ENCODE measurements at regions not wholly inside any gene's neighbourhood (a gene's known extent, or its start where the extent isn't known, plus 50 kb on each side); places are given as distances from the start of the nearest gene placed in this dataset.

DNA sequence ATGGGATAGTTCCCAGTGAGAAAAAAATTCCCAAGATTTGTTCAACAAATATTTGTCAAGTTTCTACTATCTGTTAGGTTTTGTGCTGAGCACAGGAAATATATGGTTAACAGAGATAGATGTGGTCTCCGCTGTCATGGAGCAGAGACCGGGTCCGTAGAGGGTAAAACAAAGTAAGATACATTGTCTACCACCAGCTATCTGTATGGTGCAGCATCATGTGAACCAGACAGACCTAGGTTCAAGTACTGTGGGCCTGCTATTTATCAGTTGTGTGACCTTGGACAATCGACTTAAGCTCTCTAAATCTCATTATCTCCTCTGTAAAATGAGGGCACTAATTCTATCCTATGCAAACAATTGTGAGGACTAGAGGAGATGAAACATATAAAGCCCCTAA lies 109.8 kb downstream of the DUSP10 start:
- no peak overlapping the region for H3K27ac ChIP-seq (replicated peaks)
- TF ChIP-seq, protein P1, sequence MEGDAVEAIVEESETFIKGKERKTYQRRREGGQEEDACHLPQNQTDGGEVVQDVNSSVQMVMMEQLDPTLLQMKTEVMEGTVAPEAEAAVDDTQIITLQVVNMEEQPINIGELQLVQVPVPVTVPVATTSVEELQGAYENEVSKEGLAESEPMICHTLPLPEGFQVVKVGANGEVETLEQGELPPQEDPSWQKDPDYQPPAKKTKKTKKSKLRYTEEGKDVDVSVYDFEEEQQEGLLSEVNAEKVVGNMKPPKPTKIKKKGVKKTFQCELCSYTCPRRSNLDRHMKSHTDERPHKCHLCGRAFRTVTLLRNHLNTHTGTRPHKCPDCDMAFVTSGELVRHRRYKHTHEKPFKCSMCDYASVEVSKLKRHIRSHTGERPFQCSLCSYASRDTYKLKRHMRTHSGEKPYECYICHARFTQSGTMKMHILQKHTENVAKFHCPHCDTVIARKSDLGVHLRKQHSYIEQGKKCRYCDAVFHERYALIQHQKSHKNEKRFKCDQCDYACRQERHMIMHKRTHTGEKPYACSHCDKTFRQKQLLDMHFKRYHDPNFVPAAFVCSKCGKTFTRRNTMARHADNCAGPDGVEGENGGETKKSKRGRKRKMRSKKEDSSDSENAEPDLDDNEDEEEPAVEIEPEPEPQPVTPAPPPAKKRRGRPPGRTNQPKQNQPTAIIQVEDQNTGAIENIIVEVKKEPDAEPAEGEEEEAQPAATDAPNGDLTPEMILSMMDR (IDR thresholded peaks at IDR 0.05; ENCODE audit: borderline replicate concordance), result no peak
- no peak for DNase-seq
- no peaks in the 10 kb centered on the region for H3K36me3 ChIP-seq
- no peaks in the 10 kb centered on the region for H3K27me3 ChIP-seq (ENCODE audit: low read depth)
- intact Hi-C loops (cut with micrococcal nuclease), result no loop called here
- no peak overlapping the region for H3K4me3 ChIP-seq
- H3K4me1 ChIP-seq, result peaks cover 5% of the 10 kb centered on the region
- no peaks in the 10 kb centered on the region for H3K9me3 ChIP-seq (replicated peaks)

DNA sequence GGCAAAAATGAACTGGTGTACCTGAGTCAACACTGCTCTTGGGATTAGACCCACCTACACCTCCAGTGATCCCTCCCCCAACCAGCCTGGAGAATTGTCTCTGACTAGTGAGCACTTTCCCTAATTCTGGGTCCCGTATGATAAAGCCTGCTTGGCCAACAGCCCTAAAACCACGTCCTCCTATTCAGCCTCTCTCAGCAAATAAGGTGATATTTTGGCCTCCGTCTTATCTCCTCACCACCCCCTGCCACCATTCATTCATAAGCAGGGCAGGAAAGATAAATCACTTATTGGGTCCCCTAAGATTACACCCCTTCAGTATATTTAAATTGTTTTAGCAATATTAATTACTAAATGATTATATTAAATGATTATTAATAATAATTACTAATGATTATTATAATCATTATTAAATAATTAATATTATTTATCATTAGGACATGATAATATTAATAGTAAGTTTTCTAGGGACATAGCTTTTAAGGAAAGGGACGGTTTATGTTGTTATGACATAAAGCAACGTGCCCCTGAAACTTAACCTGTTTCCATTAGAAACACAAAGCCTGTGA lies 108.0 kb downstream of the DUSP10 start:
- intact Hi-C loops (cut with micrococcal nuclease), result no loop called here
- Histone ChIP-seq H3K4me1 (peaks cover 15% of the 10 kb centered on the region), H3K9me3 (replicated peaks) (no peaks in the 10 kb centered on the region), H3K27me3 (ENCODE audit: low read depth) (no peaks in the 10 kb centered on the region), H3K27ac (replicated peaks) (no peak overlapping the region), H3K4me3 (no peak overlapping the region), H3K36me3 (no peaks in the 10 kb centered on the region)
- DNase-seq, result no peak
- TF ChIP-seq, protein P1 (IDR thresholded peaks at IDR 0.05; ENCODE audit: borderline replicate concordance), result no peak

DNA sequence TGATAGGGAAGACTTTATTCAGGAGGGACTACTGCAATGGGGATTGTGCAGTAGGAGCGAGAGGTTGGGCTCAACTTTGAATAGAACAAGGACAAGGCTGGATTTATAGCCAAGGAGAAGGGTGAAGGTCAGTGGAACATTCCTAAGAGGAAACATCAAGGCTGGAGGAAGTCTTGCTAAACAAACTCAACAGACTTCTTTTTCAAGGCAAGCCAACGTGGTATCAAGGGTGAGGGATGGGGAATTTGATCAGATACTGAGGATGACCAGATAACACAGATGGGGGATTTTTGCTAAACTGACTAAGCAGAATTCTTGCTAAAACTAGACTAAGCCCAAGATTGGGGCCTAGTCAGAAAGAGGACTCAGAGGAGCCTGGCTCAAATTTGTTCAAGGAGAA lies 107.3 kb downstream of the DUSP10 start:
- DNase-seq, result no peak
- intact Hi-C loops (cut with micrococcal nuclease), result no loop called here
- H3K36me3 ChIP-seq, result no peaks in the 10 kb centered on the region
- no peaks in the 10 kb centered on the region for H3K27me3 ChIP-seq (ENCODE audit: low read depth)
- H3K4me1 ChIP-seq, result peaks cover 15% of the 10 kb centered on the region
- TF ChIP-seq, protein P1 (IDR thresholded peaks at IDR 0.05; ENCODE audit: borderline replicate concordance), result no peak
- no peak overlapping the region for H3K4me3 ChIP-seq
- no peaks in the 10 kb centered on the region for H3K9me3 ChIP-seq (replicated peaks)
- H3K27ac ChIP-seq (replicated peaks), result no peak overlapping the region

DNA sequence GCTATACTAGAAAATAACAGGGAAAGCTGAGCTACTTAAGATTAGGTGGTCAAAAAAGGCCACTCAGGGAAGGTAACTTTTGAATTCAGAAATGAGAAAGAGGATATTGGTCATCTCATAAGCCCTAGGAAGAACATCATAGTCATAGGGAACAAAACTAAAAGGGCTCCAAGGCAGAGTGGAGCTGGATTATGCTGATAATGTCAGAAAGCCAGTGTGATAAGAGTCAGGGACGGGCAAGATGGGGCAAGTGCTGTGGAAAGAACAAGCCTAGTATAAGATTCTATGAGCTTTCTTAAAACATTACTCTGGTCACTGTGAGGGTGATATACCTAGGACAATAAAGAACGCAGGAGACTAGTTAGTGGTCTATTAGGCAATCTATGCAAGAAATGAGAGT lies 106.6 kb downstream of the DUSP10 start:
- intact Hi-C loops (cut with micrococcal nuclease), result no loop called here
- TF ChIP-seq, protein P1 (IDR thresholded peaks at IDR 0.05; ENCODE audit: borderline replicate concordance), result no peak

DNA sequence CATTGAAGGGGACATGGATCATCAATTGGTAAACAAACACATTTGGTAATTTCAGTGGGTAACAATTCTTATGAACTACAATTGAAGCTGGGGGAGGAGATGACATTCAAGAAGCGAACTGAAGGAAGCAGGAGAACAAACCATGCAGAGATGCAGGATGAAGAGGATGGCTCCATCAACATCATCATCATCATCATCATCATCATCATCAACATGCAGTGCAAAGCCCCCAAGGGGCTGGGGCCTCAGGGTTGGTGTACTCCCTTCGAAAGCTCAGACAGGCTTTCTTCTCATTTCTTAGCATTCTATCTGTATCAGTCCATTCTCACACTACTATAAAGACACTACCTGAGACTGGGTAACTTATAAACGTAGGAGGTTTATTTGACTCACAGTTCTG lies 105.8 kb downstream of the DUSP10 start:
- H3K27me3 ChIP-seq (ENCODE audit: low read depth), result no peaks in the 10 kb centered on the region
- no peak for DNase-seq
- TF ChIP-seq, protein P1 (IDR thresholded peaks at IDR 0.05; ENCODE audit: borderline replicate concordance), result no peak
- no peak overlapping the region for H3K27ac ChIP-seq (replicated peaks)
- H3K4me1 ChIP-seq, result peaks cover 15% of the 10 kb centered on the region
- H3K36me3 ChIP-seq, result no peaks in the 10 kb centered on the region
- intact Hi-C loops (cut with micrococcal nuclease), result no loop called here
- H3K9me3 ChIP-seq (replicated peaks), result no peaks in the 10 kb centered on the region
- H3K4me3 ChIP-seq, result no peak overlapping the region

More for the DNA sequence above, 106.6 kb downstream of the DUSP10 start:
- peaks cover 15% of the 10 kb centered on the region for H3K4me1 ChIP-seq
- H3K4me3 ChIP-seq, result no peak overlapping the region
- H3K9me3 ChIP-seq (replicated peaks), result no peaks in the 10 kb centered on the region
- no peak for DNase-seq
- no peaks in the 10 kb centered on the region for H3K36me3 ChIP-seq
- H3K27ac ChIP-seq (replicated peaks), result no peak overlapping the region
- no peaks in the 10 kb centered on the region for H3K27me3 ChIP-seq (ENCODE audit: low read depth)
